ENCODE measurements at regions not wholly inside any gene's neighbourhood (a gene's known extent, or its start where the extent isn't known, plus 50 kb on each side); places are given as distances from the start of the nearest gene placed in this dataset.
"Not testable (repeated sequence)": the region's sequence is repeated elsewhere in the genome, so short reads cannot be mapped to it uniquely, and the experiment has no call there.

DNA sequence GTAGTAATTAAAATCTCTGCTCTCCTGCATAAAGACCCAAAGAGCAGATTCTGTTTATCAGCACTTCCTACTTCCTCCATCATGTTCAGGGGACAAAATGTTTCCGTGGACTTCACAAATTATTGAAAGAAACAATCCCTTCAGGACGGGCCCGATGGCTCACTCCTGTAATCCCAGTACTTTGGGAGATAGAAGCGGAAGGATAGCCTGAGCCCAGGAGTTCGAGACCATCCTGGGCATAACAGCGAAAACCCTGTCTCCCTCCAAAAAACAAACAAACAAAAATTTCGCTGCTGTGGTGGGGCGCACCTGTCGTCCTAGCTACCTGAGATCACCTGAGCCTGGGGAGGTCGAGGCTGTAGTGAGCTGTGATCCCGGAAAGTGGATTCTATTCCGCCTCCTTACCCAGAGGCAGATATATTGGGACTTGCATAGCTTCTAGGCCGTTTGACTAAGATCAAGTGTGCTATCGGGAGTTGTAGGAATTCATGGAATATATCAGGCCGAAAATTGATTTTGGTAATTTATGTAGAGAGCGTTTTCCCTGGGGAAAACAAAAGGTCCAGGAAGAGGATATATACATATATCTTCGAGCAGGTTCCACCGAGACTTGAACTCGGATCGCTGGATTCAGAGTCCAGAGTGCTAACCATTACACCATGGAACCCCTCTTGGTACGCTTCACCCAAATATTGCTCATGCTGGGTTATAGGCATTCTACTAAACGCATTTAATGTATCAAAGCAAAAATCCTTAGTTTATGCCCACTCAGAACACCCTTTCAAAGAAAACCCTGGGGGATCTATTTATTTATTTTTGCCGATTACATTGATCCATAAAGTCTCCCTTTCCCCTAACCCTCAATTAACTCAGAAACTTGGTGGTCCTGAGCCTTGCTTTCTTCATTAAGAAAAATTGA lies 74.5 kb upstream of the ZNF184 start:
- no peak for DNase-seq (ENCODE audit: low read depth, low spot score)

- DNase-seq (ENCODE audit: low read depth, low spot score): no peak
Observed at GRCh38 chr6:27546522-27546921, 73.6 kb upstream of the ZNF184 start.

- no peak for DNase-seq (ENCODE audit: low read depth, low spot score)
Observed at GRCh38 chr6:27545271-27546046, 72.6 kb upstream of the ZNF184 start.

- DNase-seq (ENCODE audit: low read depth, low spot score): no peak
Observed at GRCh38 chr6:27544612-27545260, 71.8 kb upstream of the ZNF184 start.

- not testable (repeated sequence) for DNase-seq (ENCODE audit: low read depth, low spot score)
Observed at GRCh38 chr6:27544135-27544534, 71.2 kb upstream of the ZNF184 start.

DNA sequence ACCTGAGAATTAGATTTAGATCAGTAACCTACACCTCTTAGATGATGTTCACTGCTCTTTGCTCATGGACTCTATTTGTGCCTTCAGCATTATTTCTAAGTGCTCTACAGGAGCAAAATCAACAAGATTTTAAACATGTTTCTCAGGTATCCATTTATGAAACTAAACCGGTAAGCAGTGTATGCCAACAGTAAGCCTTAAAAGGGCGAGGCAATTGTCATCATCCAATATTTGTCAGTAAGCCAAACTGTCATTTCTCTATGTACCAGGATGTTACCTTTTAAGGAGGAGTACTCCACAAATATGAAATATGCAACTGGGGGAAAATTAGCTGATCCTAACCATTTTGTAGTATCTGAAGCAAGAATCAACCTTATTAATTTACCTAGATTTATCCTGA lies 69.6 kb upstream of the ZNF184 start:
- DNase-seq (ENCODE audit: low read depth, low spot score): no peak

- DNase-seq (ENCODE audit: low read depth, low spot score): no peak
Observed at GRCh38 chr6:27541933-27542297, 69.0 kb upstream of the ZNF184 start.

DNA sequence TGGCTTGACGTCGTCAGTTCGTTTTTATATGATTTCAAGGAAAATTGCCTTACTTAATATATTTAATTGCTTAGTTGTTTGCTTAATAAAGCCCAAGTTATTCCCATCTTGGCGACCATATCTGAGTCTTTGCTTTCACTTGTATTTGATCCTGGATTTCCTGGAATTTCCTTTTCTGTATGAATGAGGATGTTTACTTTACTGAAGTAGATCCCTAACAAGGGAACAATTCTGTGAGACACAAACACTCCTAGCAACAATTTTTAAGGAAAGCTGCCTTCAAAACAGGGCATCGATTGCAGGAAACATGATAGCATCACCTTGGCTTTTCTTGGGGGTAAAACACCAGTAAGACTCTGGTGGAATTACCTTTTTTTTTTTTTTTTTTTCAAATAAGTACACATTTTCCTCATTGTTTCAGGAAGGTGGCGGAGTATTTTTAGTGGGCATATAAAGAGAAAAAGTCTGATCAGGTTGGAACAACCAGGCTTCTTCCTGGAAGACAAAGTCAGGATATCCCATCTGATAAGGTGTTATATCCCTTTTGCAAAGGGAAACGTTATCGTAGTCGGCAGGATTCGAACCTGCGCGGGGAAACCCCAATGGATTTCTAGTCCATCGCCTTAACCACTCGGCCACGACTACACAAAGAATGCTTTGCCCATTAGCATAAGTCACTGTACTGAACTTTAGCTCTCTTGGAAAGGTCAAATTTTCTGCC lies 68.5 kb upstream of the ZNF184 start:
- DNase-seq (ENCODE audit: low read depth, low spot score): no peak

DNA sequence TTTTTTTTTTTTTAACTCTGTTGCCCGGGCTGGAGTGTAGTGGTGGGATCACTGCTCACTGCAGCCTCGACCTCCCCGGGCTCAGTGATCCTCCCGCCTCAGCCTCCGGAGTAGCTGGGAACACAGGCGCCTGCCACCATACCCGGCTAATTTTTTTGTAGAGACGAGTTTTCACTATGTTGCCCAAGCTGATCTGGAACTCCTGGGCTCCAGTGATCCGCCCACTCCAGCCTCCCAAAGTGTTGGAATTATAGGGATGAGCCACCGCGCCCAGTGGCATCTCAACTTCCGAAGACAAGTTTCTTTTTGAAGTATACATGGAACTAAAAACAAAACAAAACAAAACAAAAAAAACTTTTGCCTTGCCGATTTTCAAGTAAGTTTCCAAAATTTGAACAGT lies 66.6 kb upstream of the ZNF184 start:
- no peak for DNase-seq (ENCODE audit: low read depth, low spot score)

- no peak for DNase-seq (ENCODE audit: low read depth, low spot score)
Observed at GRCh38 chr6:27532820-27533538, 60.1 kb upstream of the ZNF184 start.

DNA sequence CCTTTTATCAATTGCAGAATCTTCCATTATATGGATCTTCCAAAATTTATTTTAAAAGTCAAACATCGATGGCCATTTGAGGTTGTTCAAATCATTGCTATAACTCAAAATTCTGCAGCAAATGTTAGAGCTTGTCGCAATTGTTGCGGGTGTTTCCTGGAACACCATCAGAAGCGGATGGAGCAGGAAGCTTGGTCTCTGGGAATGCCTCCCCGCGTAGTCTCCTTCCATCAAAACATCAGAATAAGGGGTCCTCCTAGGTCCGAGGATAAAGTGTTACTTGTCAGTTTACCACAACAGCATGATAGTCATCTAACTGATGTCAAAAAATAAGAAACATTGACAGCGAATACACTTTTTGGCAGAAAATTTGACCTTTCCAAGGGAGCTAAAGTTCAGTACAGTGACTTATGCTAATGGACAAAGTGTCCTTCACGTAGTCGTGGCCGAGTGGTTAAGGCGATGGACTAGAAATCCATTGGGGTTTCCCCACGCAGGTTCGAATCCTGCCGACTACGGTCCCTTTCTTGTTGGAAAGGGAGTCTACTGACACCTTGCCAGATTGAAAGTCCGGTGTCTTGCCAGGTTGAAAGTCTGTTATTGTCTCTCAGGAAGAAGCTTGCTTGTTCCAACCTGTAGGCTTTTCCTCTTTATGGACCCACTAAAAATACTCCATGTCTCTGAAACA lies 59.0 kb upstream of the ZNF184 start:
- DNase-seq (ENCODE audit: low read depth, low spot score): no peak

- DNase-seq (ENCODE audit: low read depth, low spot score): not testable (repeated sequence)
Observed at GRCh38 chr6:27529796-27530195, 56.9 kb upstream of the ZNF184 start.

DNA sequence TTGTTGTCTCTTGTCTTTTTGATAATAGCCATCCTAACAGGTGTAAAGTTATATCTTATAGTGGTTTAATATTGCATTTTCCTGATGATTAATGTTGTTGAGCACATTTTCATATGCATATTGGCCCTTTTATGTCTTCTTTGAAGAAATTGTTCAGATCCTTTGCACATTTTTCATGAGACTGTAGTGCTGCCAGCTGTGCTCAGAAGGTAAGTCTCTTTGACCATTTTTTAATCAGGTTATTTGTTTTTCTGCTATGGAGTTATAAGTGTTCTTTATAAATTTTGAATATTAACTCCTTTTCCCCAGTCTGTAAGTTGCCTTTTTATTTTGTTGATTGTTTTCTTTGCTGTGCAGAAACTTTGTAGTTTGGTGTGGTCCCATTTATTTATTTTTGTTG lies 55.8 kb upstream of the ZNF184 start:
- DNase-seq (ENCODE audit: low read depth, low spot score): no peak
